Osteocyte (in vitro differentiated cells): ENCODE measurements at regions not wholly inside any gene's neighbourhood (a gene's known extent, or its start where the extent isn't known, plus 50 kb on each side); places are given as distances from the start of the nearest gene placed in this dataset.

Experiments
- DNase-seq: peaks from one replicate; pipeline ENCODE4 v3.0.0; 2021; ENCODE audit warnings: mixed read lengths; ENCODE audit not compliant: unreplicated experiment; ENCODE audit errors: extremely low spot score
- H3K27ac Mint-ChIP-seq: one replicate; pipeline ENCODE4 v1.8.0; 2021; ENCODE audit warnings: mild to moderate bottlenecking, mixed read lengths; ENCODE audit not compliant: unreplicated experiment
- H3K27me3 Mint-ChIP-seq: one replicate; pipeline ENCODE4 v1.8.0; 2021; ENCODE audit warnings: mixed read lengths; ENCODE audit not compliant: unreplicated experiment
- H3K36me3 Mint-ChIP-seq: one replicate; pipeline ENCODE4 v1.8.0; 2021; ENCODE audit warnings: mixed read lengths; ENCODE audit not compliant: unreplicated experiment
- H3K4me1 Mint-ChIP-seq: one replicate; pipeline ENCODE4 v1.8.0; 2021; ENCODE audit warnings: mixed read lengths; ENCODE audit not compliant: unreplicated experiment
- H3K4me3 Mint-ChIP-seq: one replicate; pipeline ENCODE4 v1.8.0; 2021; ENCODE audit warnings: mild to moderate bottlenecking, moderate library complexity, mixed read lengths; ENCODE audit not compliant: unreplicated experiment
- H3K9me3 Mint-ChIP-seq: one replicate; pipeline ENCODE4 v1.8.0; 2021; ENCODE audit warnings: mixed read lengths; ENCODE audit not compliant: unreplicated experiment
- CTCF ChIP-seq: fragments of 200-600 bp; sonication (generic); IDR thresholded peaks from 2 replicates; pipeline ENCODE4 v1.5.0; 2021; ENCODE audit warnings: antibody characterized with exemption, mild to moderate bottlenecking, moderate library complexity

- no peaks in the 10 kb centered on the region for H3K4me1 Mint-ChIP-seq
- H3K27me3 Mint-ChIP-seq, result no peaks in the 10 kb centered on the region
- TF ChIP-seq CTCF, result no peak
- no peak overlapping the region for H3K27ac Mint-ChIP-seq
- H3K4me3 Mint-ChIP-seq, result no peak overlapping the region
- no peaks in the 10 kb centered on the region for H3K9me3 Mint-ChIP-seq
- DNase-seq, result no peak
- H3K36me3 Mint-ChIP-seq, result no peaks in the 10 kb centered on the region
Observed at GRCh38 chr18:75638223-75638775, 210.8 kb upstream of the SMIM21 start.

GRCh38 chr18:75635096-75635495 lies 207.6 kb upstream of the SMIM21 start:
- no peak overlapping the region for H3K27ac Mint-ChIP-seq
- H3K4me1 Mint-ChIP-seq, result no peaks in the 10 kb centered on the region
- no peak overlapping the region for H3K4me3 Mint-ChIP-seq
- H3K27me3 Mint-ChIP-seq, result no peaks in the 10 kb centered on the region
- H3K36me3 Mint-ChIP-seq, result no peaks in the 10 kb centered on the region
- no peak for DNase-seq
- TF ChIP-seq CTCF, result no peak
- H3K9me3 Mint-ChIP-seq, result no peaks in the 10 kb centered on the region

- H3K9me3 Mint-ChIP-seq, result peaks cover 13% of the 10 kb centered on the region
- H3K27ac Mint-ChIP-seq, result no peak overlapping the region
- H3K4me1 Mint-ChIP-seq, result no peaks in the 10 kb centered on the region
- no peak for DNase-seq
- no peaks in the 10 kb centered on the region for H3K27me3 Mint-ChIP-seq
- no peak overlapping the region for H3K4me3 Mint-ChIP-seq
- no peak for TF ChIP-seq CTCF
- H3K36me3 Mint-ChIP-seq, result no peaks in the 10 kb centered on the region
Observed at GRCh38 chr18:75625966-75626365, 198.5 kb upstream of the SMIM21 start.

- Mint-ChIP-seq H3K9me3 (peaks cover 13% of the 10 kb centered on the region), H3K4me3 (no peak overlapping the region), H3K27ac (no peak overlapping the region), H3K36me3 (no peaks in the 10 kb centered on the region), H3K4me1 (no peaks in the 10 kb centered on the region), H3K27me3 (no peaks in the 10 kb centered on the region)
- no peak for DNase-seq
- TF ChIP-seq CTCF, result no peak
Observed at GRCh38 chr18:75624869-75625268, 197.4 kb upstream of the SMIM21 start.

- DNase-seq, result no peak
- Mint-ChIP-seq H3K9me3 (peaks cover 13% of the 10 kb centered on the region), H3K36me3 (no peaks in the 10 kb centered on the region), H3K27ac (no peak overlapping the region), H3K4me3 (no peak overlapping the region), H3K27me3 (no peaks in the 10 kb centered on the region), H3K4me1 (no peaks in the 10 kb centered on the region)
- no peak for TF ChIP-seq CTCF
Observed at GRCh38 chr18:75621818-75622217, 194.3 kb upstream of the SMIM21 start.
